ENCODE measurements at regions not wholly inside any gene's neighbourhood (a gene's known extent, or its start where the extent isn't known, plus 50 kb on each side); places are given as distances from the start of the nearest gene placed in this dataset.

GRCh38 chrX:124805486-124805885 is 459.1 kb downstream of the SH2D1A start:
- Mint-ChIP-seq H3K27me3 (no peaks in the 10 kb centered on the region), H3K4me3 (ENCODE audit: low read depth) (no peak overlapping the region), H3K27ac (no peak overlapping the region), H3K9me3 (ENCODE audit: low read depth) (peaks cover 29% of the 10 kb centered on the region), H3K36me3 (ENCODE audit: insufficient read depth) (no peaks in the 10 kb centered on the region), H3K4me1 (ENCODE audit: low read depth) (no peaks in the 10 kb centered on the region)
- TF ChIP-seq, protein P1, sequence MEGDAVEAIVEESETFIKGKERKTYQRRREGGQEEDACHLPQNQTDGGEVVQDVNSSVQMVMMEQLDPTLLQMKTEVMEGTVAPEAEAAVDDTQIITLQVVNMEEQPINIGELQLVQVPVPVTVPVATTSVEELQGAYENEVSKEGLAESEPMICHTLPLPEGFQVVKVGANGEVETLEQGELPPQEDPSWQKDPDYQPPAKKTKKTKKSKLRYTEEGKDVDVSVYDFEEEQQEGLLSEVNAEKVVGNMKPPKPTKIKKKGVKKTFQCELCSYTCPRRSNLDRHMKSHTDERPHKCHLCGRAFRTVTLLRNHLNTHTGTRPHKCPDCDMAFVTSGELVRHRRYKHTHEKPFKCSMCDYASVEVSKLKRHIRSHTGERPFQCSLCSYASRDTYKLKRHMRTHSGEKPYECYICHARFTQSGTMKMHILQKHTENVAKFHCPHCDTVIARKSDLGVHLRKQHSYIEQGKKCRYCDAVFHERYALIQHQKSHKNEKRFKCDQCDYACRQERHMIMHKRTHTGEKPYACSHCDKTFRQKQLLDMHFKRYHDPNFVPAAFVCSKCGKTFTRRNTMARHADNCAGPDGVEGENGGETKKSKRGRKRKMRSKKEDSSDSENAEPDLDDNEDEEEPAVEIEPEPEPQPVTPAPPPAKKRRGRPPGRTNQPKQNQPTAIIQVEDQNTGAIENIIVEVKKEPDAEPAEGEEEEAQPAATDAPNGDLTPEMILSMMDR (IDR thresholded peaks at IDR 0.05; ENCODE audit: unreplicated experiment), result no peak
- DNase-seq (ENCODE audit: low spot score, unreplicated experiment), result no peak

DNA sequence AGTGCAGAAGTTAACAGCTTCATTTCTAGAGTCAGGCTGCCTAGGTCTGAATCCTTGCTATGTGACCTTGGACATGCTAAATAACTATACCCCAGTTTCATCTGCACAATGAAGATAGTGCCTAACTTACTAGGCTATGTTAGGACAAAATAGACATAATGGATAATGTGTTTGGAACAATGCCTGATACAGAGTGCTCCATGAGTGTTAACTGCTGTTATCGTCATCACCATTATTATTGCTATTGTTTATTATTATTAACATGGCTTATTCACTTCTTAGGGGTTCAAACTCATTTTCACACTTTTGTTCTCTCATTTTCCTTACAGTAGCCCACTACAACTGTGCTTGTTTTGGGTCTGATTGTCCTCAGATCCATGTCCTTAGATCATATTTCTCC is 467.7 kb downstream of the SH2D1A start:
- no peak for DNase-seq (ENCODE audit: low spot score, unreplicated experiment)
- Mint-ChIP-seq H3K4me1 (ENCODE audit: low read depth) (peaks cover 2% of the 10 kb centered on the region), H3K36me3 (ENCODE audit: insufficient read depth) (no peaks in the 10 kb centered on the region), H3K4me3 (ENCODE audit: low read depth) (no peak overlapping the region), H3K27ac (no peak overlapping the region), H3K27me3 (no peaks in the 10 kb centered on the region), H3K9me3 (ENCODE audit: low read depth) (peaks cover 4% of the 10 kb centered on the region)
- TF ChIP-seq, protein P1 (IDR thresholded peaks at IDR 0.05; ENCODE audit: unreplicated experiment), result no peak

GRCh38 chrX:124818033-124818432 is 471.7 kb downstream of the SH2D1A start:
- no peaks in the 10 kb centered on the region for H3K36me3 Mint-ChIP-seq (ENCODE audit: insufficient read depth)
- H3K4me1 Mint-ChIP-seq (ENCODE audit: low read depth), result peaks cover 2% of the 10 kb centered on the region
- TF ChIP-seq, protein P1 (IDR thresholded peaks at IDR 0.05; ENCODE audit: unreplicated experiment), result no peak
- DNase-seq (ENCODE audit: low spot score, unreplicated experiment), result no peak
- H3K4me3 Mint-ChIP-seq (ENCODE audit: low read depth), result no peak overlapping the region
- no peaks in the 10 kb centered on the region for H3K9me3 Mint-ChIP-seq (ENCODE audit: low read depth)
- no peak overlapping the region for H3K27ac Mint-ChIP-seq
- no peaks in the 10 kb centered on the region for H3K27me3 Mint-ChIP-seq

DNA sequence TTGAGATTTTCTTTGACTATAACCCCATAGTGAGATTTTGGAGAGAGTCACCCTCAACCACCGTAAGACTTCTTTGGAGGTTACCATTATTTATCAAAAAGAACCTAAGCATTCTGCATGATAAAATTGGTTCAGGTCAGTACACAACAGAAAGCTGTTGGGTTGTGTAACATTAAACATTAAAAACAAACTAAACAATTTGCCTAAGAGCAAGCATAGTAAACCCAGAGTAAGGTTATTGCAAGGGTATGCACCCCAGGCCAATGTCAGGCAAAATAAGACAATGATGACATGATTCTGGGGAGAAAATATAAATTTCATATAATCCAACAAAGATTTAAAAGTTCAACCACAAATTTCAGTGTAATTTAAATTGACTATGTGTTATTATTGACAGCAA is 472.4 kb downstream of the SH2D1A start:
- Mint-ChIP-seq H3K4me3 (ENCODE audit: low read depth) (no peak overlapping the region), H3K27ac (no peak overlapping the region), H3K9me3 (ENCODE audit: low read depth) (no peaks in the 10 kb centered on the region), H3K27me3 (no peaks in the 10 kb centered on the region), H3K36me3 (ENCODE audit: insufficient read depth) (no peaks in the 10 kb centered on the region), H3K4me1 (ENCODE audit: low read depth) (peaks cover 2% of the 10 kb centered on the region)
- TF ChIP-seq, protein P1 (IDR thresholded peaks at IDR 0.05; ENCODE audit: unreplicated experiment), result no peak
- no peak for DNase-seq (ENCODE audit: low spot score, unreplicated experiment)

GRCh38 chrX:124820738-124821137 is 474.4 kb downstream of the SH2D1A start:
- Mint-ChIP-seq H3K27ac (no peak overlapping the region), H3K4me3 (ENCODE audit: low read depth) (no peak overlapping the region), H3K27me3 (no peaks in the 10 kb centered on the region), H3K36me3 (ENCODE audit: insufficient read depth) (no peaks in the 10 kb centered on the region), H3K4me1 (ENCODE audit: low read depth) (peaks cover 2% of the 10 kb centered on the region), H3K9me3 (ENCODE audit: low read depth) (no peaks in the 10 kb centered on the region)
- TF ChIP-seq, protein P1 (IDR thresholded peaks at IDR 0.05; ENCODE audit: unreplicated experiment), result no peak
- no peak for DNase-seq (ENCODE audit: low spot score, unreplicated experiment)
